ENCODE measurements at regions not wholly inside any gene's neighbourhood (a gene's known extent, or its start where the extent isn't known, plus 50 kb on each side); places are given as distances from the start of the nearest gene placed in this dataset.
"Not testable (repeated sequence)": the region's sequence is repeated elsewhere in the genome, so short reads cannot be mapped to it uniquely, and the experiment has no call there.

DNA sequence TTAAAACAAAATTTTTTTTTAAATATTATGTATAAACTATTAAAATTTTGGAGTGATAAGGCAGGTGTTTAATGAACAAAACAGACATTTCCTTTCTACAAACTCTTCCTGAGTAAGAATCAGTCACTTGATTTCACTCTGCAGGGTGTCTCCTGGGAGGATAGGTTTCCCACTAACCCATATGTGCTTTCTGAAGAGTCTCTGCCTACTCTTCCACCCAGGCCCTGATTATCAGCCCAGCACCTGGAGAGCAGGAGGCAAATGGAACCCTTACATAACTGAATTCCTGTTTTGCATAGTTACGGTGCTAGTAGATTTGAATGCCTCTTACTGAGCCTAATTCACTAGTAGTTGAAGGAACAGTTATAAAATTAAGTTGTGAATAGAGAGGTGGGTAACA lies 1718.6 kb downstream of the SUCLG1 start:
- DNase-seq, result no peak

- DNase-seq, result not testable (repeated sequence)
These were observed 1721.1 kb downstream of the SUCLG1 start for GRCh38 chr2:82737965-82738364.

DNA sequence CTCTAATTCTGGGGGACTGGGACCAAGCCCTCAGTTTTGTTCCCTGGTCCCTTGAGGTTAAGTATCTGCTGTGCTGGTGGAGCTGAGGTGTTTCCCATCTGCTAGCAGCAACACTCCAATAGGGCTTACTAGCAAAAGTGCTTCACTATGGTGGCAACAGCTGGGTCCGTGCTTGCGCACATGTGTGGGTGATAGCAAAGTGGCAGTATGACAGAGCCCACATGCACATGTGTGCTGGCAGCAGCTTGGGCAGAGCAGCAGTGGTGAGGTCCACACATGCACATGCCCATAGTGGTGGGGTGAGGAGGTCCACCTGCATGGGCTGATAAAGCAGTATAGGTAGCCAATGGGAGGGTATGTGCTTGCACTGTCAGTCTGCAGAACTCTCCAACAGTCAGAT lies 1723.7 kb downstream of the SUCLG1 start:
- no peak for DNase-seq

DNA sequence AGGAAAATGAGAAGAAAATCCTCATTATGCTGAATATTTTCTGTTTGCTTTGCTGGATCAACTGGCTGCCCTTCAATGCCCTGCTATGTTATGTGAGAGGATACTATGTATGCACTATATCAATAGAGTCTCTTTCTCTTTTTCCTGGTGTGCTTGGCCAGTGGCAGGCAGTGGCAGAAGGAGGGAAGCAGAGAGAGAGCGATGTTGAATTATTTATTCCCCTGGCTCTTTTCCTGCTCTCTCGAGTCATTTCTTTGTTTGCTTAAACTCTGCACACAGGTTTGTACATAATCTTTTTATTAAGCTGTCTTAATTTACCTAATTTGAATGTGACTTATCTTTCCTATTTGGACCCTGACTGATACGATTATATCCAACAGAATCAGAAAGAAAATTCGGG lies 1727.3 kb downstream of the SUCLG1 start:
- no peak for DNase-seq

GRCh38 chr2:82730811-82731210 lies 1728.3 kb downstream of the SUCLG1 start:
- no peak for DNase-seq

GRCh38 chr2:82728090-82728489 lies 1731.0 kb downstream of the SUCLG1 start:
- no peak for DNase-seq

- DNase-seq, result no peak
These were observed 1750.4 kb downstream of the SUCLG1 start for GRCh38 chr2:82708681-82709080.

DNA sequence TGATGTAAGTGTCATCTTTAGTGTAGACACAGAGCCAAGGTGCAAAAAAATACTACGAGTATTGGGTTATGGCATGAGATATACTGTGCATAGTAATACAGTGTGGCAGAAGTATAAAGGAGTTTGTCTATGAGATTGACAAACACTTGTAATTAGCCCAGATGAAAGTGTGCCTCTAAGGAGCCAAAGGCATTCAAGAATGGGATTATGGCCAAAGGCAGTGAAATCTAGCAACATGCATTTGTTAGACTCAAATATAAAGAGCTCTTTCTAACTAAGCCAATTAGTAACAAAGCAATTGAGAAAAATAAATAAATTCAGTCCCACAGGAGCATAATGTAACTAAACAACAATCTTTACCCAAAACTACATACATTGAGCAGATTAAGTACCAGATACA lies 1761.8 kb downstream of the SUCLG1 start:
- DNase-seq, result no peak

- DNase-seq, result no peak
These were observed 1764.6 kb downstream of the SUCLG1 start for GRCh38 chr2:82694431-82694830.

GRCh38 chr2:82690757-82691411 lies 1768.2 kb downstream of the SUCLG1 start:
- DNase-seq, result no peak

- DNase-seq, result no peak
These were observed 1783.9 kb downstream of the SUCLG1 start for GRCh38 chr2:82675186-82675585.

DNA sequence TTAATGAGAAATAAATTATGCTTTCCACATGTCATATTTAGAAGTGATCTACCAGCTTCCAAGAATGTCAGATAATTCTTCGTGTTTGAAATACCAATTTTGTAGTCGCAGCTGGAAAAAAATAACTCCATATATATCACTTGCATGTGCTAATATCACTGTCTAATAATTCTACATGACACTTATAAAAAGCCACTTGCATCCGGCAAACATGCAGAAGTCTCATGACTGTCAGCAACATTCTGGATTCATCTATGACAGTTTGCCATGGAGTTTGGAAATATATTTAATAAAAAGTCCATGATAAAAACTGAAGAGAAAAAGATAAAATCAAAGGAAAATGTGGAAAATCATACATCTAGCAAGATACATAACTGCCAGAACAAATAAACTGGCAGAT lies 1784.4 kb downstream of the SUCLG1 start:
- DNase-seq, result no peak

GRCh38 chr2:82667491-82667890 lies 1791.6 kb downstream of the SUCLG1 start:
- no peak for DNase-seq

GRCh38 chr2:82665691-82666090 lies 1793.4 kb downstream of the SUCLG1 start:
- DNase-seq, result no peak

- DNase-seq, result no peak
These were observed 1802.0 kb downstream of the SUCLG1 start for GRCh38 chr2:82657106-82657505.

DNA sequence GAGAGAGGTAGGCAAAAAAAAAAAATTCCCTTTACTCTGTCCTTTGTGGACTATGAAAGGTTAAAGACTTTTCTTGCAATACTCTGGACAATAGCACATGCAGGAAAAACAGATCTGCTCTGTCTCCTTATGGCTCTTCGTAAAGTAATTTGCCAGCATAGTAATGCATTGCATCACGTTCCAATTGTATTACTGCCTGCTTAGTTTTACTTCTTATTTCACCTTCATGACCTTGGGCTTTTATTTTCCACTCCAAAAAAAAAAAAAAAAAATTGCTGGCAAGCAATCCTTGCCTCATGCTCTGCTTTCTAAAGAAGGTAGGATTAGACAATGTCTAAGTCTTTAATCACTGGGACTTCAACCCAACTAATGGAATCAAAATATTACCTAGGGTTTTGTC lies 1802.7 kb downstream of the SUCLG1 start:
- no peak for DNase-seq

DNA sequence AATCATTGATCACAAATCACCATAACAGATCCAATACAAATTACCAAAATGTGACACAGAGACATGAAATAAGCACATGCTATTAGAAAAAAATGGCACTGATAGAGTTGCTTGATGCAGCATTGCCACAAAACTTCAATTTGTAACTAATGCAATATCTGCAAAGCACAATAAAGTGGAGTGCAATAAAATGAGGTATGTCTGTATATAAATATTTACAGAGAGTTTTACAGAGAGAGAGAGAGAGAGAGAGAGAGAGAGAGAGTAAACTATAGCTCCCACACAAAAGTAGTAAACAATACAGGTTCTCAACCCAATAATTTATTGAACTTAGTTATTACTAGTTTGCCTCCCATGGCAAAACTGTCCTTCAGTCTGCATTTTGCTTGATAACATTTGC lies 1807.0 kb downstream of the SUCLG1 start:
- no peak for DNase-seq

- no peak for DNase-seq
These were observed 1809.0 kb downstream of the SUCLG1 start for GRCh38 chr2:82650038-82650437.

DNA sequence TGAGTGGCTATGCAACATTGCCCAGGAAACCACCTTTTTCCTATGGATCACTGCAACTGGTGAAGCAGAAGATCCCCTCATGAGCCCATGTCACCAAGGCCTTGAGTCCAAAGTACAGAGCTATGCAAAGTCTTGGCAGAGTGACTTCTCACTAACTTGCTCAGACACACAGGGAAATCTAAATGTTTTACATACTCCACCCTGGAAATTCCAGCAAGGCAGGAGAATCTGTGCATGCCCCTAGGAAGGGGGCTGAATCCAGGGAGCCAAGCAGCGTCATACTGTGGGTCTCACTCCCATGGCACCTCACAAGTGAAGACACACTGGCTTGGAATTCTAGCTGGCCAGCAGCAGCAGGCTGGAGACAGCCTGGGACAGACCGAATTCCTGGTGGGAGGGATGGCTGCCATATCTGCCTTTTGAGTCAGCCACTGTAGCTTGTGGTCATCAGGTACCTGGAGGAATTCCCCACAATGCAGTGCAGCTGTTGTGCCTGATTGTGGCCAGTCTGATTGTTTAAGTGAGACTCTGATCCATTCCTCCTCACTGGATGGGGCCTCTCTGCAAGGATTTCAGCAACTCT lies 1817.4 kb downstream of the SUCLG1 start:
- DNase-seq, result no peak

GRCh38 chr2:82636402-82637020 lies 1822.6 kb downstream of the SUCLG1 start:
- DNase-seq, result no peak

GRCh38 chr2:82599021-82599420 lies 1860.1 kb downstream of the SUCLG1 start:
- DNase-seq, result no peak

GRCh38 chr2:82596581-82596980 lies 1862.5 kb downstream of the SUCLG1 start:
- DNase-seq, result no peak

GRCh38 chr2:82591718-82592117 lies 1867.4 kb downstream of the SUCLG1 start:
- DNase-seq, result no peak

- no peak for DNase-seq
These were observed 1882.4 kb downstream of the SUCLG1 start for GRCh38 chr2:82576656-82577055.

- DNase-seq, result no peak
These were observed 1919.8 kb downstream of the SUCLG1 start for GRCh38 chr2:82539280-82539621.
